Ascending aorta (tissue), 2 donors: ENCODE measurements at regions not wholly inside any gene's neighbourhood (a gene's known extent, or its start where the extent isn't known, plus 50 kb on each side); places are given as distances from the start of the nearest gene placed in this dataset.

Experiments used
- DNase-seq, 2 donors: peaks; one replicate each; pipeline ENCODE4 v3.0.0-alpha.2; 2019; ENCODE audit warnings: low spot score in 2 of 2
- H3K27ac ChIP-seq, 2 donors: fragments of 200-600 bp; sonication (generic); one replicate each; pipeline ENCODE4 v1.5.1; 2016 to 2017; ENCODE audit warnings: mild to moderate bottlenecking in 1 of 2
- H3K27me3 ChIP-seq: fragments of 200-600 bp; sonication (generic); one replicate; pipeline ENCODE4 v1.5.1; 2017
- H3K36me3 ChIP-seq, 2 donors: fragments of 200-600 bp; sonication (generic); one replicate each; pipeline ENCODE4 v1.5.1; 2016
- H3K4me1 ChIP-seq, 2 donors: fragments of 200-600 bp; sonication (generic); one replicate each; pipeline ENCODE4 v1.5.1; 2016 to 2017; ENCODE audit warnings: mild to moderate bottlenecking in 1 of 2
- H3K4me3 ChIP-seq, 2 donors: fragments of 200-600 bp; sonication (generic); one replicate each; pipeline ENCODE4 v1.5.1; 2016 to 2017; ENCODE audit warnings: mild to moderate bottlenecking in 1 of 2
- H3K9me3 ChIP-seq, 2 donors: fragments of 200-600 bp; sonication (generic); one replicate each; pipeline ENCODE4 v1.5.1; 2016
- intact Hi-C: fragments of 100-400 bp; cut with DNase I; formaldehyde crosslinking; loops from one replicate; pipeline ENCODE4 v1.15.1; 2023
- TF ChIP-seq, protein P1 (sequence below), 3 experiments: fragments of 200-600 bp in 2 of 3; fragments of 450-650 bp in 1 of 3; sonication (generic) in 2 of 3; IDR thresholded peaks; one replicate each; pipeline ENCODE4 v1.5.1; 2016 to 2019; ENCODE audit warnings: antibody characterized with exemption in 3 of 3, mild to moderate bottlenecking in 1 of 3, moderate library complexity in 1 of 3

DNA sequence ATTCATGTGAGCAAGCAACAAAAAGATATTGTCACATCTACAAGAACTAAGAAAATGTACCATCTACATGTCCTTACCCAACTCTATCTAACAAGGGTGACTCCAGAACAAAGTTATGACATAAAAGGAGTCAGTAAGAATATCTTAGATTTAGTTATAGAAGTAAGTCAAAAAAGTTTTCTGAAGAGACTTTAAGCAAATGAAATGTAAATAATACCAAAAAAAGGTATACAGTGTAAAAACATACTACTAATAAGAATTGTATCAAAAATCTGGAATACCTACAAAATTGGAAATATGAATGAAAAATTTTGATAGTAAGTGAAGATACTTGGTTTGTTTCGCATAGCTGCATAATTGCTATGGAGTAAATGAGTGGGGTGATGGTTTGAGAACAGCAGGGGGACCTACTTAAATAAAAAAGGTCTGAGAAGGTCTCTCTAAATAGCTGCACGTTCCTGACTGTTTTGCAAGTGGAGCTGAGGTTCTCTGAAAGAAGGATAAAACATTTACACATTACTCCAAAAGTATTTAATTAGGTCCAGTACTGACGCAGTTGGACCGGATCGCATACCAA lies 51.0 kb upstream of the ENPP6 start:
- TF ChIP-seq, protein P1, sequence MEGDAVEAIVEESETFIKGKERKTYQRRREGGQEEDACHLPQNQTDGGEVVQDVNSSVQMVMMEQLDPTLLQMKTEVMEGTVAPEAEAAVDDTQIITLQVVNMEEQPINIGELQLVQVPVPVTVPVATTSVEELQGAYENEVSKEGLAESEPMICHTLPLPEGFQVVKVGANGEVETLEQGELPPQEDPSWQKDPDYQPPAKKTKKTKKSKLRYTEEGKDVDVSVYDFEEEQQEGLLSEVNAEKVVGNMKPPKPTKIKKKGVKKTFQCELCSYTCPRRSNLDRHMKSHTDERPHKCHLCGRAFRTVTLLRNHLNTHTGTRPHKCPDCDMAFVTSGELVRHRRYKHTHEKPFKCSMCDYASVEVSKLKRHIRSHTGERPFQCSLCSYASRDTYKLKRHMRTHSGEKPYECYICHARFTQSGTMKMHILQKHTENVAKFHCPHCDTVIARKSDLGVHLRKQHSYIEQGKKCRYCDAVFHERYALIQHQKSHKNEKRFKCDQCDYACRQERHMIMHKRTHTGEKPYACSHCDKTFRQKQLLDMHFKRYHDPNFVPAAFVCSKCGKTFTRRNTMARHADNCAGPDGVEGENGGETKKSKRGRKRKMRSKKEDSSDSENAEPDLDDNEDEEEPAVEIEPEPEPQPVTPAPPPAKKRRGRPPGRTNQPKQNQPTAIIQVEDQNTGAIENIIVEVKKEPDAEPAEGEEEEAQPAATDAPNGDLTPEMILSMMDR (IDR thresholded peaks at IDR 0.05) = no peak
- Histone ChIP-seq H3K27me3 (no peaks in the 10 kb centered on the region), H3K9me3 (no peaks in the 10 kb centered on the region), H3K4me1 (peaks cover 0 to 2% of the 10 kb centered on the region in 2 donors), H3K36me3 (no peaks in the 10 kb centered on the region), H3K27ac (peak overlapping the region; percentile 62 to 67), H3K4me3 (peak overlapping the region in 1 of 2 donors; percentile 58)
- DNase-seq = no peak
- intact Hi-C loops = loop anchor here (2.0 to 10.0 kb wide), 4 partner anchors 114 to 764 kb away; partner anchors contain the start of gene ING2

DNA sequence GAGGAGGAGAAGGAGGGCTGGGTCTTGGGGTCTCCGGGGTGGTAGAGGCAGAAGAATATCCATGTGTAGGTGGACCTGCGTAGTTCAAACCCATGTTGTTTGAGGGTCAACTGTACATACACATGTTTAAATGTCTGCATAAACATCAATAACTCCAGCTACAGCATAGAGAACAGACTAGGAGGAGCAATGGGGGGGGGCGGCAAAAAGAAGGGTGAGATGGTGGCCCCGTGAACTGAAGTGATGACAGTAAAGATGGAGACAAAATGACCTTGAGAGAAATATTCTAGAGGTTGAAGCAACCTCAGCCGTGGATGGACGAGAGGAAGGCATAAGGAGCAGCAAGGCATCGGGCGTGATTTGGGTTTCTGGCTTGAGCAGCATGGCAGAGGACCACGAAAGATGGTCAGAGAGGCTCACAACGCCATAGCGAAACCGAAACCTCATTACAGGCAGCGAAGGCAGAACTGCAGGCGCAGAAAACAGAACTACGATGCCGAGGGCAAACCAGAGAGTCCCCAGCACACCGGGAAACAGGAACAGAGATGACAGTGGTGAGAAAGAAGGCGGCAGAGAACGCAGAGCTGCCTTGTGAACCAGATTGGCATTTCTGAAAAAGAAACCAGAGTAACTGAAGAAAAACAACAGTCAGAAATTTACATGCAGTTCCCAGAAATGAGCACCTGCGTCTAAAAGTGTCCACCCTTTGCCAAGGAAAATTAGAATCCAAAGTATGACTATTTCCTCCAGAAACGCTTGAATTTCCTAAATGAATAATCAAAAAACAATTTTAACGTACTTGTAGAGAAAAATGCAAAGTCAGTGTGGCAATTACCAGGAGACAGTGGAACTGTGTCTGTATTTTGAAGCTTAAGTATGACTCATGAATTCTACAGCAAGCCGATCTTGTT lies 50.3 kb upstream of the ENPP6 start:
- Histone ChIP-seq H3K27ac (peak overlapping the region; percentile 62 to 67), H3K9me3 (no peaks in the 10 kb centered on the region), H3K4me1 (peaks cover 0 to 2% of the 10 kb centered on the region in 2 donors), H3K27me3 (no peaks in the 10 kb centered on the region), H3K4me3 (peak overlapping the region in 1 of 2 donors; percentile 58), H3K36me3 (no peaks in the 10 kb centered on the region)
- TF ChIP-seq, protein P1 (IDR thresholded peaks at IDR 0.05) = no peak
- DNase-seq = peak in 1 of 2 donors; percentile 71
- intact Hi-C loops = loop anchor here (2.0 to 10.0 kb wide), 4 partner anchors 114 to 763 kb away; partner anchors contain the start of gene ING2
